GM19324 (cell line): ENCODE measurements at regions not wholly inside any gene's neighbourhood (a gene's known extent, or its start where the extent isn't known, plus 50 kb on each side); places are given as distances from the start of the nearest gene placed in this dataset.
"Not testable (repeated sequence)": the region's sequence is repeated elsewhere in the genome, so short reads cannot be mapped to it uniquely, and the experiment has no call there.

Experiments
- ATAC-seq: cut with Tn5 transposase; IDR thresholded peaks from one replicate; pipeline ENCODE4 v1.9.1; 2021; ENCODE audit warnings: mild to moderate bottlenecking, moderate library complexity; ENCODE audit not compliant: unreplicated experiment, low FRiP score

- no peak for ATAC-seq
Observed at GRCh38 chr20:40954521-40955165, 74.0 kb upstream of the TOP1 start.

GRCh38 chr20:40955326-40955725 lies 73.3 kb upstream of the TOP1 start:
- ATAC-seq: no peak

- ATAC-seq: not testable (repeated sequence)
Observed at GRCh38 chr20:40955826-40956225, 72.8 kb upstream of the TOP1 start.

- no peak for ATAC-seq
Observed at GRCh38 chr20:40956542-40957264, 71.9 kb upstream of the TOP1 start.

GRCh38 chr20:40957265-40957760 lies 71.3 kb upstream of the TOP1 start:
- no peak for ATAC-seq

GRCh38 chr20:40958598-40958997 lies 70.0 kb upstream of the TOP1 start:
- ATAC-seq: no peak

- ATAC-seq: no peak
Observed at GRCh38 chr20:40959325-40960092, 69.1 kb upstream of the TOP1 start.

- no peak for ATAC-seq
Observed at GRCh38 chr20:40960101-40960500, 68.5 kb upstream of the TOP1 start.

- ATAC-seq: no peak
Observed at GRCh38 chr20:40960521-40960956, 68.1 kb upstream of the TOP1 start.

GRCh38 chr20:40961176-40961575 lies 67.4 kb upstream of the TOP1 start:
- no peak for ATAC-seq

- ATAC-seq: no peak
Observed at GRCh38 chr20:40961686-40962640, 66.7 kb upstream of the TOP1 start.

GRCh38 chr20:40962733-40963504 lies 65.7 kb upstream of the TOP1 start:
- peak; percentile 73 for ATAC-seq

GRCh38 chr20:40963505-40963845 lies 65.1 kb upstream of the TOP1 start:
- ATAC-seq: no peak

- ATAC-seq: no peak
Observed at GRCh38 chr20:40965671-40966070, 63.0 kb upstream of the TOP1 start.

GRCh38 chr20:40966103-40966502 lies 62.5 kb upstream of the TOP1 start:
- no peak for ATAC-seq

GRCh38 chr20:40966516-40967185 lies 62.0 kb upstream of the TOP1 start:
- no peak for ATAC-seq

GRCh38 chr20:40967700-40968099 lies 60.9 kb upstream of the TOP1 start:
- ATAC-seq: no peak

GRCh38 chr20:40968816-40969562 lies 59.6 kb upstream of the TOP1 start:
- ATAC-seq: peak; percentile 59
